CD14-positive monocyte (primary cell): ENCODE measurements at regions not wholly inside any gene's neighbourhood (a gene's known extent, or its start where the extent isn't known, plus 50 kb on each side); places are given as distances from the start of the nearest gene placed in this dataset.

ENCODE experiments used
- DNase-seq, 3 donors: peaks; one replicate each; pipeline ENCODE4 v3.0.0-alpha.2; 2011 to 2022
- H2AFZ ChIP-seq: 2 replicates; pipeline ENCODE4 v1.6.0; 2012; ENCODE audit warnings: mild to moderate bottlenecking, low read depth, low read length, inconsistent platforms; ENCODE audit not compliant: insufficient read depth, poor library complexity, severe bottlenecking
- H3K27ac ChIP-seq, 2 donors: 1 replicate in 1 of 2; 2 replicates in 1 of 2; pipeline ENCODE4 v1.5.1; 2012 to 2013; ENCODE audit warnings: low read length in 2 of 2, control low read depth in 1 of 2, inconsistent platforms in 1 of 2, low read depth in 1 of 2, mild to moderate bottlenecking in 1 of 2
- H3K27me3 ChIP-seq, 2 donors: one replicate each; pipeline versions ENCODE4 v1.6.0 to v1.6.1; 2011 to 2013; ENCODE audit warnings: low read length in 2 of 2; ENCODE audit not compliant: control insufficient read depth in 2 of 2, insufficient read depth in 2 of 2
- H3K36me3 ChIP-seq, 2 donors: replicated peaks in 1 of 2; 1 replicate in 1 of 2; 2 replicates in 1 of 2; pipeline versions ENCODE4 v1.5.1 to v1.6.1; 2012 to 2013; ENCODE audit warnings: low read length in 2 of 2, control low read depth in 1 of 2, inconsistent platforms in 1 of 2, mild to moderate bottlenecking in 1 of 2; ENCODE audit not compliant: insufficient read depth in 2 of 2, control insufficient read depth in 1 of 2
- H3K4me1 ChIP-seq, 2 donors: 1 replicate in 1 of 2; 2 replicates in 1 of 2; pipeline versions ENCODE4 v1.5.1 to v1.6.1; 2012 to 2013; ENCODE audit warnings: low read length in 2 of 2, control low read depth in 1 of 2, inconsistent platforms in 1 of 2, mild to moderate bottlenecking in 1 of 2, moderate library complexity in 1 of 2; ENCODE audit not compliant: insufficient read depth in 2 of 2, control insufficient read depth in 1 of 2
- H3K4me2 ChIP-seq: replicated peaks from 2 replicates; pipeline ENCODE3; 2012; ENCODE audit warnings: low read length, moderate library complexity, mild to moderate bottlenecking; ENCODE audit not compliant: poor library complexity, severe bottlenecking; ENCODE audit errors: extremely low read depth
- H3K4me3 ChIP-seq, 3 experiments: fragments of 200-600 bp in 1 of 3; sonication (generic) in 1 of 3; replicated peaks in 1 of 3; 1 replicate in 2 of 3; 2 replicates in 1 of 3; pipeline ENCODE4 v1.5.1; 2011 to 2013; ENCODE audit warnings: low read length in 3 of 3, mild to moderate bottlenecking in 3 of 3, control low read depth in 2 of 3, low read depth in 2 of 3, inconsistent platforms in 1 of 3, moderate library complexity in 1 of 3
- H3K79me2 ChIP-seq: 2 replicates; pipeline ENCODE4 v1.6.0; 2012; ENCODE audit warnings: mild to moderate bottlenecking, control low read depth, inconsistent platforms, low read length, moderate library complexity; ENCODE audit not compliant: insufficient read depth
- H3K9ac ChIP-seq: 2 replicates; pipeline ENCODE4 v1.6.0; 2017; ENCODE audit warnings: low read length, mild to moderate bottlenecking; ENCODE audit not compliant: insufficient read depth, poor library complexity, severe bottlenecking
- H3K9me3 ChIP-seq, 2 donors: replicated peaks in 1 of 2; 1 replicate in 1 of 2; 2 replicates in 1 of 2; pipeline versions ENCODE4 v1.5.1 to v1.6.1; 2012 to 2013; ENCODE audit warnings: low read length in 2 of 2, control low read depth in 1 of 2; ENCODE audit not compliant: control insufficient read depth in 1 of 2, insufficient read depth in 1 of 2
- H4K20me1 ChIP-seq: 2 replicates; pipeline ENCODE4 v1.6.0; 2012; ENCODE audit warnings: mild to moderate bottlenecking, low read length, control low read depth, moderate library complexity; ENCODE audit not compliant: insufficient read depth
- H3K27ac Mint-ChIP-seq, 7 donors: one replicate each; pipeline ENCODE4 v1.8.0; 2020; ENCODE audit warnings: mild to moderate bottlenecking in 7 of 7, mixed read lengths in 7 of 7, moderate library complexity in 6 of 7, inconsistent platforms in 2 of 7
- H3K27me3 Mint-ChIP-seq, 3 donors: one replicate each; pipeline ENCODE4 v1.8.0; 2021 to 2022; ENCODE audit warnings: low read depth in 3 of 3, mild to moderate bottlenecking in 3 of 3, mixed read lengths in 3 of 3, moderate library complexity in 3 of 3, inconsistent platforms in 1 of 3
- H3K36me3 Mint-ChIP-seq, 2 donors: one replicate each; pipeline ENCODE4 v1.8.0; 2020; ENCODE audit warnings: mixed read lengths in 2 of 2, inconsistent platforms in 1 of 2, mild to moderate bottlenecking in 1 of 2
- H3K4me1 Mint-ChIP-seq: one replicate; pipeline ENCODE4 v1.8.0; 2020; ENCODE audit warnings: mild to moderate bottlenecking, mixed read lengths
- H3K4me3 Mint-ChIP-seq, 2 donors: one replicate each; pipeline ENCODE4 v1.8.0; 2020; ENCODE audit warnings: mild to moderate bottlenecking in 2 of 2, mixed read lengths in 2 of 2, moderate library complexity in 1 of 2
- H3K9me3 Mint-ChIP-seq, 7 donors: one replicate each; pipeline ENCODE4 v1.8.0; 2020 to 2022; ENCODE audit warnings: mixed read lengths in 7 of 7, mild to moderate bottlenecking in 6 of 7, moderate library complexity in 6 of 7, inconsistent platforms in 2 of 7
- CTCF ChIP-seq: fragments of 200-600 bp; IDR thresholded peaks from one replicate; pipeline ENCODE4 v1.8.0; 2022; ENCODE audit warnings: antibody characterized with exemption, mild to moderate bottlenecking
- WGBS: methylation state at CpG from one replicate; pipeline ENCODE4 v1.1.5; 2013; ENCODE audit warnings: missing lambda C conversion rate; ENCODE audit not compliant: insufficient coverage; 5-methylcytosine and 5-hydroxymethylcytosine counted together
- intact Hi-C, 2 donors: fragments of 100-400 bp; cut with micrococcal nuclease; formaldehyde crosslinking; loops; one replicate each; pipeline versions ENCODE4 v1.15.0 to v1.15.1; 2023

GRCh38 chr13:21767032-21767431, 96.2 kb downstream of the FGF9 start:
- Histone ChIP-seq H3K4me3 (no peak overlapping the region), H3K27me3 (no peaks in the 10 kb centered on the region), H3K4me1 (no peaks in the 10 kb centered on the region), H3K79me2 (no peaks in the 10 kb centered on the region), H3K36me3 (no peaks in the 10 kb centered on the region), H2AFZ (no peak overlapping the region), H3K4me2 (no peak overlapping the region), H3K27ac (no peak overlapping the region), H3K9me3 (peaks cover 0 to 6% of the 10 kb centered on the region in 2 donors), H3K9ac (no peak overlapping the region), H4K20me1 (no peaks in the 10 kb centered on the region)
- TF ChIP-seq CTCF, result no peak
- Mint-ChIP-seq H3K27ac (no peak overlapping the region), H3K36me3 (no peaks in the 10 kb centered on the region), H3K4me3 (no peak overlapping the region), H3K9me3 (peaks cover 3 to 10% (median 4%) of the 10 kb centered on the region in 7 donors), H3K27me3 (peaks cover 0 to under 1% (median 0%) of the 10 kb centered on the region in 3 donors), H3K4me1 (no peaks in the 10 kb centered on the region)
- WGBS, result 90% methylated on average over 5 of the region's 8 CpGs
- intact Hi-C loops, result no loop called here
- no peak for DNase-seq

- H3K27ac ChIP-seq, result no peak overlapping the region
- intact Hi-C loops, result no loop called here
- H3K4me2 ChIP-seq, result no peak overlapping the region
- Mint-ChIP-seq H3K27ac (no peak overlapping the region), H3K27me3 (no peaks in the 10 kb centered on the region), H3K36me3 (no peaks in the 10 kb centered on the region), H3K4me1 (no peaks in the 10 kb centered on the region), H3K9me3 (peaks cover 5 to 17% (median 10%) of the 10 kb centered on the region in 7 donors), H3K4me3 (no peak overlapping the region)
- H3K9ac ChIP-seq, result no peak overlapping the region
- no peaks in the 10 kb centered on the region for H3K27me3 ChIP-seq
- no peak for TF ChIP-seq CTCF
- H3K36me3 ChIP-seq, result no peaks in the 10 kb centered on the region
- no peaks in the 10 kb centered on the region for H3K79me2 ChIP-seq
- H2AFZ ChIP-seq, result no peak overlapping the region
- no peak overlapping the region for H3K4me3 ChIP-seq
- no peaks in the 10 kb centered on the region for H4K20me1 ChIP-seq
- no peaks in the 10 kb centered on the region for H3K4me1 ChIP-seq
- WGBS, result no CpG with 5 or more reads among the region's 1 CpG
- peaks cover 7 to 11% of the 10 kb centered on the region in 2 donors for H3K9me3 ChIP-seq
- no peak for DNase-seq
Observed at GRCh38 chr13:21771075-21771474, 100.2 kb downstream of the FGF9 start.
